HTR-8/SVneo (cell line): ENCODE measurements at regions not wholly inside any gene's neighbourhood (a gene's known extent, or its start where the extent isn't known, plus 50 kb on each side); places are given as distances from the start of the nearest gene placed in this dataset.

Experiments
- DNase-seq: peaks from one replicate; pipeline ENCODE4 v3.0.0; 2011; ENCODE audit warnings: low spot score, mixed read lengths; ENCODE audit not compliant: insufficient read length
- FAIRE-seq: peaks from 2 replicates; lab custom pipeline; 2011; peaks lifted over from hg19 to GRCh38; lab: Jason Lieb, UNC

DNA sequence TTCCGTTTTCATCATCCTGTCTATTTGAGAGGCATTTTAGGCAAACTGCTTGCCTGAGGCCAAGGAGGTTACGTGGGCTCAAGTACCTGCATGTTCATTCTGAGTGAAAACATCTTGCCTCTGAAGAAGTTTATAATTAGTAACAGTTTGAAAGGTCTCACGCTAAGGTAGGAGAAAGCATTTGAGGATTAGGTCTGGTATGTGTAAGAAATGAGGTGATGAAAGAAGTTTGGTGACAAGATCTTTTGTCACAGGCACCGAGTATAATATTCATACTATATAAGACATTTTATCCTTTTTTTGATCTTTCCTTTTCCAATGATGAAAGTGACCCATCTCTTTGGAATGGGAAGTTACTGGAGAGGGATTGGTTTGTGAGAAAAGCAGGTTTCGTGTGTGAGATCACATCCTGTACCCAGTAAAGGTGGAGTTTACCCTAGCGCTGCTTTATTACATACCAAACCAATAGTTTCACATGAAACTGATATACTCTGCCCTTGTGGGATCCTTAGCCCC is 98.7 kb upstream of the PDC start:
- FAIRE-seq (no peak), DNase-seq (no peak)

DNA sequence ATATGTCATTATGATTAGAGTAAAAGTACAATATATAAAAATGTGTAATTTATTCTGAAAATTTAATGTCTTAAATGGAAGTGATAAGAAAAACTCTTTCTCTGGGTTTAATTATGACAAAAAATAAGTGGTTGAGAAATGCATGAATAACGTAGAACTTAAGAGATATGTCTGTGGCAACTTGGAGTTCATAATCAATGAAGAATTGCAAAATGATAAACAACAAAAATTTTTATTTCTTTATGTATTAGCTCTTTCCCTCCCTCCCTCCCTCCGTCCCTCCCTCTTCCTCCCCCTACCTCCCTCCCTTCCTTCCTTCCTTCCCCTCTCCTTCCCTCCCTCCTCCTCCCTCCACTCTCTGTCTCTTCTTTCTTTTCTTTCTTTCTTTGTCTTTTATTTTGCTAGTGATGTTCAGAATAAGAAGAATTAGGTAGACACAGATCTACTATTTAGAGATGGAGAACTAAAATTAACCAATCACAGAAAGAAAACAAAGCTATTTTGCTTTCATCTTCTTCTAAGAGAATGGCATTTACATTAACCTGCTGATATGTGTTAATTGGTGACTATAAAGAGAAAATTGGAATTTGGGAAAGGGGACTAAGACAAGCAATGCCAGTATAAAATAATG is 96.3 kb upstream of the PDC start:
- no peak for FAIRE-seq

DNA sequence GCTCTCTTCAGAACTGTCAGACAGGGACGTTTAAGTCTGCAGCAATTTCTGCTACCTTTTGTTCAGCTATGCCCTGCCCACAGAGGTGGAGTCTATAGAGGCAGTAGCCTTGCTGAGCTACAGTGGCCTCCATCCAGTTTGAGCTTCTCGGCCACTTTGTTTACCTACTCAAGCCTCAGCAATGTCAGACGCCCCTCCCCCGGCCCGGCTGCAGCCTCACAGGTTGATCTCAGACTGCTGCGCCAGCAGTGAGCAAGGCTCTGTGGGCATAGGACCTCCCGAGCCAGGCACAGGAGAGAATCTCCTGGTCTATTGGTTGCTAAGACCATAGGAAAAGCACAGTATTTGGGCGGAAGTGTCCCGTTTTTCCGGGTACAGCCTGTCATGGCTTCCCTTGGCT is 89.9 kb upstream of the PDC start:
- FAIRE-seq: no peak
- no peak for DNase-seq

More for the DNA sequence above, 96.3 kb upstream of the PDC start:
- no peak for DNase-seq

DNA sequence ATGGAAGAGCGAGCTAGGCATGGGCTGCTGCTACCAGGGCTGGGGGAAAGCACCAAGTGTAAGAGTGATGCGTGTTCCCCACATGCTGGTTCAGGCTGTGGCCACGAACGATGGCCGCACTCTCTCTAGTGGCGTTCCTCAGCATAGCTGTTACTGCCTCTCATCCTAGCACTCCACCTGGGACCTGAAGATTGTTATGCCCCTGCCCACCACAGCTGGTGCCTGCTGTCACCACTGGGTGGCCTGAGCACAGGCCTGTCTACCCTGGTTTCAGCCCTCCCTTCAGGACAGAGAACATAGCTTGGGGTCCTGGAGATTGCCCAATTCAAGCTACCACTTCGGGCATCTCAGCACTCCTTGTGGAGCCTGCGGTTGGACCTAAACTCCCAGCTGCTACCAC is 80.1 kb upstream of the PDC start:
- DNase-seq (no peak), FAIRE-seq (no peak)

DNA sequence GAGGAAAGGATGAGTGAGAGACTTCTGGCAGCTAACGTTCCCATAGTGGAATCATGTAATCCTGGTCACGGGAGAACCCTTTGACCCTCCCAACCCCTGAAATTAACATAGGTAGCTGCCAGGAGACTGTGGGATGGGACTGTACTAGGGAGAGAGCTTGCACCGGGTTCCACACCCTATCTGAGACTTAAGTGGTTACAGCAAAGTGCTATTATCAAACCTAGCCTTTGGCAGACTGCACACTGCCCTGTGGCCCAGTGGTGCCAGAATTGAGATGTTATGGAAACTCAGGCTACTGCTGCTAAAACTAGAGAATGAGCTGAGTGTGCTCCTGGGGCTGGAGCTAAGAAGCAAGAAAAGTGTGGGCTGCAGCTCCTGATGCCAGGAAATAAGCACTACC is 79.6 kb upstream of the PDC start:
- DNase-seq: no peak
- FAIRE-seq: no peak

DNA sequence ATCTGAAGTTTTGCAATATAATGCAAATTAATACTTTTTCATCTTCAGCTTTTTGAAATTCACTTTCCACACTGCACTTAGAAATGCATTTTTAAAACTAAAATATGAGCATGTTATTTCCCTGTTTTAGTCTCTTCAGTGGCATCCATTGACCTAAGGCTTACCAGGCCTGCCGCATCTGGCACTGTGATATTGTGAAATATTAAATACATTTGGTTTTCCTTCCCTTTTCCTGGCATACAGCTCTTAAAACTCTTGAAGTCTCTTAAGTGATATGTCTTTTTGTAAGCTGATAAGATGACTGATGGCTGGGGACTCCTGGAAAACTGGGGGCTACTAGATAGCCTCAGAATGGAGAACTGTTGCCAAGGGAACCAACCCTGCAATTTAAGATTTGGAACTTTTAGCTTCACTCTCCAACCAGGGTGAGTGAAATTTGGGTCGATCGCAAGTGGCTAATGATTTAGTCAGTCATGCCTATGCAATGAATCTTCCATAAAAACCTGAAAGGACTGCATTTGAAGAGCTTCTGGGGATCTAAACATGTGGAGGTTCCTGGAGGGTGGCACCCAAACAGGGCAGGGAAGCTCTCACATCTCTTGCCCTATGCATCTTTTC is 75.5 kb upstream of the PDC start:
- DNase-seq: no peak
- no peak for FAIRE-seq

DNA sequence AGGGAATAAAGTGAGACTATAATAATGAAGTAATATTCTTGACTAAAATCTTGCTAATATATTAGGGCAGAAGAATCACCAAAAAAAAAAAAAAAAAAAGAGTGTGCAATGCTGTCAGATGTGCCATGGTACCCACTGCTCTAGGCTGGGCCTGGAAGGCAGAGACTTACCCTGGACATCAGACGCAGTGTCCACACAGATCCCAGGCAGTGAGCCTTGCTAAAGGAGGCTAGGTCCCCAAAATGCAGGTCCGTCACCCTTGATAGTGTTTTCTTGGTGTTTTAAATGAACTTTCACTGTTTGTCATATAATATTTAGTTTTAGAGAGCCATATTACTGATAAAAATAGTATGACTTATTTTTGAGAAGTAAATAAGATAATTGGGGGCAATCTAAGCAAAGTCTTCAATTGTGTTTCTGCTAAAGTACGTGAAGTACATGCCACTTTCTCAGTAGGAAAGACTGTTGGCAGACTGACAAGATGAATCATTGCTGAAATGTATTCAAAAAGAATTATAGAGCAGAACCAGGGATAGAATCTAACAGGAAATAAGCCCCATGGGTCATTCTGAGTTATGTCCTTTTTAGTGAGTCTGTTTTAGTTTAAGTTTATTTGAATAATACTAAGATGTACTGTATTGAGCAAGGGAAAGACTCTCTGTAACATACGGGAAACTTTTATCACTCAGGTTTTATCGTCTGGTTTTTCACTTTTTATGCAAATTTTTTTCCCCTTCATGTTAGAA is 74.6 kb upstream of the PDC start:
- peak; percentile 26 for DNase-seq
- FAIRE-seq: no peak

DNA sequence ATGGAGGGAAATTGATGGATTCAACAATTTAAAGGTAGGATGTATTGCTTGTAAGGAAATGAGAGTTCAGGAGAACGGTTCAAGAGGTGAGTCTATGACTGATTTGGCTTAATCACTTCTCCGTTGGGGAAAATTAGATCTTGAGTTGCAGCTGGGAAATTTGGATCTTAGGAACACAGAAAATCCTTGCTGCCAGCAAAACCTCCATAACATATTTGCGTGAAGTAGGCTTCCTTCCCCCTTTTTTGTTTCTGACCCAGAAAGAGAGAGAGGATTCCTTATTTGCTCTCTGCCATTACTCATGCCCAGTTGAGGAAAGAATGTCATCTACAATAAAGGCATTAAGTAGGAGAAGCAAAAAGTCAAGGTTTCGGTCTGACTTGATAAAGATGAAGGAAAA is 73.5 kb upstream of the PDC start:
- no peak for DNase-seq

DNA sequence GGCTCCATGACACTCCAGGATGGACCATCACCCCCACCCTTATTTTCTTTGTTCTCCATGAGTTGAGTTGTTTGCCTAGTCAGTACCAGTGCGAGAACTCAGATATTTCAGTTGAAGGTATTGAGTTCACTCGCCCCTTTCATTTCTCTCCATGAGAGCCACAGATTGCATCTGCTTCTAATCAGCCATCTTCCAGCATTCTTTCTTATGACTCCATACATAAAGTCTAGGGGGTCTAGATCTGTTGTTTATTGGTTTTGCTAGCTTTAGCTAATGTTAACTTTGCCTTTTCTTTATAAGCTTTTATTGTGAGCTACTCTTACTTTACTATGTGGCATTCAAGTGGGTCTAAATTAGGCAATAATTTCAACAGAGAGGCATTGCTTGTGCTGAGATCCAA is 71.6 kb upstream of the PDC start:
- no peak for FAIRE-seq

More for the DNA sequence above, 73.5 kb upstream of the PDC start:
- FAIRE-seq: no peak

DNA sequence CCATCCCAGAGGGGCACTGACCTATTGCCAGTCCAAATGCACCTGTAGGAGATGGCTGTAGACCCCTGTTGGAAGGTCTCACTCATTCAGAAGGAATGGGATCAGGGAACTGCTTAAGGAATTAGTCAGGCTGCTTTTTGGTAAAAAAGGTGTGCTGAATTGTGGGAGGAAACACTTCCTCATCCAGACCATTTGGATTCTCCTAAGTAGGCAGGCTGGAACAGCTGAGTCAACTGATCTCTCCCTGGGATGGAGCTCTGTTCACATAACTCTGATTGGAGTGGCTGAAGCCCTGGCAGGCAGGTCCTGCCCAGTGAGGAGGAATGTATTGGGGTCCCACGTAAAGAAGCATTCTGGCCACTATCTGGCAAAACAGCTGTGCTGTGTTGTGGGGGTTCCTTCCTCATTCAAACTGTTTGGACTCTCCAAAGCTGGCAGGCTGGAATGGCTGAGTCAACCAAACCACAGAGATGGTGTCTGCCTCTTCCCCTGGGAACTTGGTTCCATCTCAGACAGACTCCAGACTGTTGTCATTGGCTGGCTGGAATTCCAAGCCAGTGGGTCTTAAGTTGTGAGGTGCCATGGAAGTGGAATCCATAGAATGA is 70.7 kb upstream of the PDC start:
- FAIRE-seq (no peak), DNase-seq (no peak)

More for the DNA sequence above, 71.6 kb upstream of the PDC start:
- DNase-seq: no peak

DNA sequence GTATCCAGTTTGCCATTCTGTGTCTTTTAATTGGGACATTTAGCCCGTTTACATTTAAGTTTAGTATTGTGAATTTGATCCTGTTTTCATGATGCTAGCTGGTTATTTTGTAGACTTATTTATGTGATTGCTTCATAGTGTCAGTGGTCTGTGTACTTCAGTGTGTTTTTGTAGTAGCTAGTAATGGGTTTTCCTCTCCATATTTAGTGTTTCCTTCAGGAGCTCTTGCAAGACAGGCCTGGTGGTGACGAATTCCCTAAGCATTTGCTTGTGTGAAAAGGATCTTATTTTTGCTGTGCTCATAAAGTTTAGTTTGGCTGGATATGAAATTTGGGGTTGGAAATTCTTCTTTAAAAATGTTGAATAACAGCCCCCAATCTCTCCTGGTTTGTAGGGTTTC is 69.2 kb upstream of the PDC start:
- FAIRE-seq (no peak), DNase-seq (no peak)

DNA sequence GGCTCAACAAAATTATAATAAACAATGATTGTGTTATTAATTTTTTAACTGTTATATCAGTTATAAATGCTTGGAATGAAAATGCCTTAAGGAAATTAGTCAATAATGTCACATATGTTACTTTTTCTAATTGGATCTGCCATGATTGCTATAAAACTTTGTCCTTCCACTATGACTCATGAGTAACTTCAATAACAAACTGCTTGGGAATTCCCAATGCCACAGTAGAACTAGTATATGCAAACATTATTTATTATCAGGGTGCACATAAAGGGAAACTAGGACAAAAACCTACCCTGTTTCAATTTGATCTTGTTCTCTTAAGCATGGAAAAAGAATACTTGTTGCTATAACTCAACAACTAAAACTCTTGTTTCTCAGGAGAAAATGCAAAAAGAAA is 59.1 kb upstream of the PDC start:
- FAIRE-seq: no peak

DNA sequence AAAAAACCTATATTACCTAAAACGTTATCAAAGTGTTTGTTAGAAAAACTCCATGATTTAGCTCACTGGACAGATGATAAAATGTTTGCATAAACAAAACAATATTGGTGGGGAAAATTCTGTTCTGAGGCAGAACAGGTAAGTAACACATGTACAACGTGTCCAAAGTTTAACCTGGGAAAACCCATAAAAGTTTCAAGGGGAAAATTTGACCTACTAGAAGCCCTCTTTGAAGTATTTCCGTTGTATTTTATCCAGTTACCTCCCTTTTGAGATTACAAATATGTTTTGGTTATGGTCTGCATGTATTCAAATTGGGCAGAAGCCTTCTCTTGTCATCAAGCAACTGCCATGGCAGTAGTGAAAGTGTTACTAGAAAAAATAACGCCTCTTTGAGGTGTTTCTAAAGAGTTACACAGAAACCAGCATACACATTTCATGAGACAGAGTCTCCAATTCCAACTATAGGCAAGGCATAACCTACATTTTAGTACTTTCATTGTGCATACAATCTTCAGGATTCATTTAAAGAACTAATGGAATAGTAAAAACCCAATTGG is 58.0 kb upstream of the PDC start:
- no peak for DNase-seq
- no peak for FAIRE-seq

More for the DNA sequence above, 59.1 kb upstream of the PDC start:
- no peak for DNase-seq

DNA sequence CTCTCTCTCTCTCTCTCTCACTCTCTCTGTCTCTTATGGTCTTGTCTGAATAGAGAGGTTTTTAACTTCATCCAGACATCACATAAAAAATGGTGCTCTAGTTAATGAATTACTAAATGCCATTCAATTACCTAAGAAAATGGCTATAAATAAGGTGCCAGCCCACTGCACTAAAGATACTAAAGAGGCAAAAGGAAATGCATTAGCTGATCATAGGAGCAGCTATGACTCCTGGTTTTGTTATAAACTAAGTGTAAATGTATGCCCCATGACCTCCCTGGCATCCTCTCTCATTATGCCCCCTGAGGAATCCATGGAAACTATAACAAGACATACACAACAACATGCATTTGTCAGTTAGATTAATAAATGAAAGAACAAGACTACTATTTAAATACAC is 57.5 kb upstream of the PDC start:
- FAIRE-seq: no peak
- no peak for DNase-seq

DNA sequence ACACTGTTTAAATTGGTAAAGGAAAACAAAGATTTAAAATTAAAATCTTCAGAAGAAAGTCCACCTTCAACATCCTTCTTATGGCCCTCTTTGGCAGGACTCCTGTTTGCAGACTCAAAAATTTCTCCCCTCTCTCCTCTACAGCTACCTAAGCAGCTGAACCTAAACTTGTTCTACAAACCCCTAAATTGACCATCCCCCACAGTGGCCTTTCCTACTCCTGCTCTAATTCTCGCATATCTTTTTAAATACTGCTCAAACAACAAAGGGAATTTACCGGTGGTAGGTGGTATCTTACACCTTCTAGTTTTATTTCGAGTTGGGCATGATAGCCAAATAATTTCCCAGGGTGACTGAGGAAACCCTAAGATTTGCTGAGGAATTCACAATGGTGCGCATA is 53.5 kb upstream of the PDC start:
- no peak for FAIRE-seq
- DNase-seq: no peak

DNA sequence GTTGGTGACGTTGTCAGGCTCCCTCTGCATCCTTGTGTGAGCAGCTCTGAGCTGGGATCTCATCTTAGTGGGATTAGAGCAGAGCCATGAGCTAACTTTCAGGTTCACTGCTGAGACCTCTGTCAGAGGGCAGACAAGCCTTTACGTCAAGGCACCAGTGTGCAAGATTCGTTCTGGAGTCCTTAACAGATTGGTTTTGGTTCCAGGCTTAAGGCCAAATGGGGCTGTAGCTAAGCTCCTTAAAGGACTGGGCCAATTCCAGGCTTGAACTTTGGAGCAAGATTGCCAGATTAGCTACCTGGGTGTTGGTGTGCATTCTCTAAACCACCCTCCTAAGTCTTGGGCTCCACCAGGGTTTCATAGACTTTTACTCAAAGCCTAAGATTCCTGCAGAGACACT is 52.6 kb upstream of the PDC start:
- FAIRE-seq: no peak
- DNase-seq: no peak

DNA sequence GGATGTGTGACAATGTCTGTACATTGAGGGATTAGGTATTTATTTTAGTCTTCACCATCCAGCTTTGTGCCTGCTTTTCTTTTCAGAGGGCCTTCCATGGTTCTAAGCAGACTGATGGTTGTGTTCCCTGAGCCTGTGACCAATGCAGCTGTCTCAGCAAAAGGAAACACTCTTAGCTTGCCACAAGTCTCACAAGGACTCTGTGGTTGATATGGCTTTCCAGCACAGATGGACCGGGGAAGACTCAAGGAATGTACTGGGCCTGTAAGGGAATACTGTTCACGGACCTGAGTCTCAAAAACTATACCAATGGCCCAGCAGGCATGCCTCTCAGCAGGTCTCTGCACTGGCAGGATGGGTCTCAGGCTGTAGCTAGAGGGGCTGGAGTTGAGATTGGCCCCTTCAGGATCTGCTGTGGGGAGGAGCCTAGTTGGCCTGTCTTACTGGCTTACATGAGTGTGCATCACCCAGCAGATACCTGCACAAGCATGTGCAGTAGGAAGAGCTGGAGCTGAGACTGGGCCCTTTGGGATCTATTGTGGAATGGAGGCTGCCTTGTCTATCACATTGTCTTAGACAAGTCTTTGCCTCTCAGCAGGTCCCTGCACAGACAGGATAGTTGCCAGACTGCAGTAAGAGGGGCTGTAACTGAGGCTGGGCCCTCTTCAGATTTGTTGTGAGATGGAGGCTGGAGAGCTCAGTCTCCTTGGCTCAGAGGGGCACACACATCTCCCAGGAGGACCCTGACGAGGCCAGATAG is 52.0 kb upstream of the PDC start:
- no peak for FAIRE-seq
- no peak for DNase-seq

DNA sequence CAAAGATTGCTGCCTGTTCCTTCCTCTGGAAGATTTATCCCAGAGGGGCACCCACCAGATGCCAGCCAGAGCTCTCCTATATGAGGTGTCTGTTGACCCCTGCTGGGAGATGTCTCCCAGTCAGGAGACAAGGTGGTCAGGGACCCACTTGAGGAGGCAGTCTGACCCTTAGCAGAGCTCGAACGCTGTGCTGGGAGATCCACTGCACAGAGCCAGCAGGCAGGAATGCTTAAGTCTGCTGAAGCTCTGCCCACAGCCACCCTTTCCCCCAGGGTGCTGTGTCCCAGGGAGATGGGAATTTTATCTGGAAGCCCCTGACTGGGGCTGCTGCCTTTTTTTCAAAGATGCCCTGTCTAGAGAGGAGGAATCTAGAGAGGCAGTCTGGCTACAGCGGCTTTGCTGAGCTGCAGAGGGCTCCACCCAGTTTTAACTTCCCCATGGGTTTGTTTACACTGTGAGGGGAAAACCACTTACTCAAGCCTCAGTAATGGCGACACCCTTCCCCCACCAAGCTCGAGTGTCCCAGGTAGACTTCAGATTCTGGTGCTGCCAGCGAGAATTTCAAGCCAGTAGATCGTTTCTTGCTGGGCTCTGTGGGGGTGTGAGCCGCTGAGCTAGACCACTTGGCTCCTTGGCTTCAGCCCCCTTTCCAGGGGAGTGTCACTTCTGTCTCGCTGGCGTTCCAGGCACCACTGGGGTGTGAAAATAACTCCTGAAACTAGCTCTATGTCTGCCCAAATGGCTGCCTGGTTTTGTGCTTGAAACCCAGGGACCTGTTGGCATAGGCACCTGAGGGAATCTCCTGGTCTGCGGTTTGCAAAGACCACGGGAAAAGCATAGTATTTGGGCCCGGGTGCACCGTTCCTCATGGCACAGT is 51.1 kb upstream of the PDC start:
- DNase-seq (no peak), FAIRE-seq (no peak)
